HT-29 (cell line): ENCODE measurements at regions not wholly inside any gene's neighbourhood (a gene's known extent, or its start where the extent isn't known, plus 50 kb on each side); places are given as distances from the start of the nearest gene placed in this dataset.
"Not testable (repeated sequence)": the region's sequence is repeated elsewhere in the genome, so short reads cannot be mapped to it uniquely, and the experiment has no call there.

ENCODE experiments used
- DNase-seq: peaks from one replicate; pipeline ENCODE4 v3.0.0-alpha.2; 2015; ENCODE audit warnings: low spot score

DNA sequence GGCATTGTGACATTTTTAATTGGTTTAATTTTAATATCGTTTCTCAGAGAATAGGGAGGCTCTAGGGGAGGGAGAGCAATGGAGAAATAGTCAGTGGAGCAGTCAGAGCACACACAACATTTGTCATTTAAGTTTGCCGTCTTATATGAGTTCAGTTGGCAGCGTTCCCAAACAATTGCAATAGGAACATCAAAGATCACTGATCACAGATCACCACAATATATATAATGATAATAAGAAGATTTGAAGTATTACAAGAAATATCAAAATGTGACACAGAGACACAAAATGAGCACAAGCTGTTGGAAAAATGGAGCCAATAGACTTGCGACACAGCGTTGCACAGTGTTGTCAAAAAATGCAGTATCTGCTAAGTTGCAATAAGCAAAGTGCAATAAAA lies 303.7 kb downstream of the CDH19 start:
- no peak for DNase-seq

DNA sequence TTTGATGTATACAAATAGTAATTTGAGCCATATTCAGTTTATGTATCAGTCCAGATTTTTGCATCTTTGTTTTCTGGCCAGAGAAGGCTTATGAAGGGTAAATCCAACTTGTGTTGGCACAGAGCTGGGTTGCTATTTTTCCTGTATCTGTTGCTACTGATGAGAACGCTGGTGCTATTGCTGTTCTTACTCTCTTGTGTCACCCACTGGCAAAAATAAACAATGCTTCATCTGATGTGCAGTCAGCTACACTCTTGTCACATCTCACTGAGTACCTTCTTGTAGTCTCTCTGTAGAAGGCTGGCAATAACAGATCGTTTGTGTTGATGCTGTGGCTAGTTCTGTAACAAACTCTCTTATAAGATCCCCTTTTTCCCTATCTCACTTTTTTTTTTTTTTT lies 323.4 kb downstream of the CDH19 start:
- DNase-seq, result no peak

GRCh38 chr18:66271962-66272361 lies 331.9 kb downstream of the CDH19 start:
- DNase-seq, result no peak

DNA sequence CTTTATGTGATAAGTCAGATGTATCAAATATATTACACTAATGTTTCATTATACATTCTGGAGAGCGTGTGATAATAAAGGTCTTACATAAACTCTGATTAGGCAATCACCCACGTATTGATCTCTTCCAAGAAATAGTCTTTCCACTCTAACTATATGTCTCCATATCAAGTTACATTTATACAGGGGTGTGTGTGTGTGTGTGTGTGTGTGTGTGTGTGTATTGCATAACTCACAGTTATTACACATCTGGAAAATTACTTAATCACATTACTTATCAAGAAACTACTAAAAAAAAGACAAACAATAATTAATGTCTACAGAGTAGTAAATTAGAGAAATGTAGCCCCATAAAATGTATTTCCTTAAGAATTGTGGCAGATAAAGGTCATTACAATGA lies 339.8 kb downstream of the CDH19 start:
- DNase-seq, result no peak

- DNase-seq, result no peak
Measured at GRCh38 chr18:66254121-66254520, 349.8 kb downstream of the CDH19 start.

GRCh38 chr18:66252703-66253102 lies 351.2 kb downstream of the CDH19 start:
- no peak for DNase-seq

DNA sequence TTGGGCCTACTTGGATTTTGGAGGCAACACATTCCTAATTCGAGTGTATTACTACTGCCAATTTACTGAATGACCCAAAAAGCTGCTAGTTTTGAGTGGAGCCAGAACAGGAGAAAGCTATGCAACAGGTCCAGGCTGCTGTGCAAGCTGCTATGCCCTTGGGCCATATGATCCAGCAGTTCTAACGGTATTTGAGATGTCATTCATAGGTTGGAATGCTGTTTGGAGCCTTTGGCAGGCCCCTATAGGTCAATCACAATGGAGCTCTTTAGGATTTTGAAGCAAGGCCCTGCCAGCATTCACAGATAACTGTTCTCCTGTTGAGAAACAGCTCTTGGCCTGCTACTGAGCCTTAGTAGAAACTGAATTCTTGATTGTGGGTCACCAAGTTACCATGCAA lies 368.7 kb downstream of the CDH19 start:
- DNase-seq, result no peak

DNA sequence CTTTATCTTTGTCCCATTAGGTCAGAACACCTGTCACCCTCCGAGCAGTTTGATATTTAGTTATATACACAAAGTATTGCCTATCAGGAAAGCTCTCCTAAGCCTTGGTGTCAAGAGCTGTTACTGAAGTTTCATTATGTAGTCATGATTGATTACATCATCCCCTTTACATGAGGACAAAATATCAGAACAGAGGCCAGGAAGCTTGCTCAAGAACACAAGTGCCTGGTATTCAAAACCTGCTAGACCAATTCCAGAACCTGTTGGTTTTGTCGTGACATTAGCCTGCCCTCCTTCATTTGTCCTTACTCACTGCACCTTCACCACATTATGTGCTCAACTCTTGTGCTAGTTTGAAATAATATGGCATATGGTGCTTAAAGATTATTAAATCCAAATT lies 377.1 kb downstream of the CDH19 start:
- DNase-seq, result no peak

DNA sequence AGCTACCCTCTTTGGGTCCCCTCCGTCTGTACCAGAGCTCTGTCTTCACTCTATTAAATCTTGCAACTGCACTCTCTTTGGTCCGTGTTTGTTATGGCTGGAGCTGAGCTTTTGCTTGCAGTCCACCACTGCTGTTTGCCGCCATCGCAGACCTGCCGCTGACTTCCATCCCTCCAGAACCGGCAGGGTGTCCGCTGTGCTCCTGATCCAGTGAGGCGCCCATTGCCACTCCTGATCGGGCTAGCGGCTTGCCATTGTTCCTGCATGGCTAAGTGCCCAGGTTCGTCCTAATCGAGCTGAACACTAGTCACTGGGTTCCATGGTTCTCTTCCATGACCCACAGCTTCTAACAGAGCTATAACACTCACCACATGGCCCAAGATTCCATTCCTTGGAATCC lies 380.6 kb downstream of the CDH19 start:
- DNase-seq, result not testable (repeated sequence)

DNA sequence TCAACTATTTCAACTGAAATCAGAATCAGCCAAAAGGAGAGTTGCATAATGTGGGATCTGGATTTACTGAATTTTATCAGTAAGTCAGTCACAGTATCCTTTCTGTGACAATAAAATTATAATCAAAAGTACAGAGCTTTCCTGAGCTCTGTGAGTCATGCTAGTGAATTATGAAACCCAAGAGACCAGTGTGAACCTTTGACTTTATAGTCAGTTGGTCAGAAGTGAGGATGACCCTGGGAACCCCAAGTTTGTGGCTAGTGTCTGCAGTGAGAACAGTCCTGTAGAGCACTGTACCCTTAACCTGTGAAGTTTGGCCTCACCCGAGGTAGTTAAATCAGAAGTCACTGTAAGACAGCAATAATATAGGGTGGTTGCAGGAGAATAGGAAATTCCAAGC lies 381.7 kb downstream of the CDH19 start:
- DNase-seq, result no peak

GRCh38 chr18:66219817-66220216 lies 384.1 kb downstream of the CDH19 start:
- DNase-seq, result no peak

DNA sequence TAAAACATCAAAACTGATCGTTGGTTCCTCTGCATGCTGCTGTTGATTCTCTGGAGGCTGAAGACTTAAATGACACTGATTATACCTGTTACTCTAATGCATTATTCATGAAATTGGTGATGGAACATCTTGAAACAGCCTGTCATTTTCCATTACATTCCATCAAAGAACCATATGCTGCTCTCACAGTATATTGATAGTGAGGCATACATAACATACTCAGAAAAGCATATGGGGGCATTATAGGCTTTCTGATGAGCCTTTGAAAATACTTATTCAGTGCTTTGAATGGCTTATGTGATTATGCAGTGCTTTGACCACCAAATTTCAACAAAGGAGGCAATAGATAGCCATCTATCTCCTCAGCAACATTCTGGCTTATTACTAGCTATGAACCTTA lies 392.1 kb downstream of the CDH19 start:
- no peak for DNase-seq

DNA sequence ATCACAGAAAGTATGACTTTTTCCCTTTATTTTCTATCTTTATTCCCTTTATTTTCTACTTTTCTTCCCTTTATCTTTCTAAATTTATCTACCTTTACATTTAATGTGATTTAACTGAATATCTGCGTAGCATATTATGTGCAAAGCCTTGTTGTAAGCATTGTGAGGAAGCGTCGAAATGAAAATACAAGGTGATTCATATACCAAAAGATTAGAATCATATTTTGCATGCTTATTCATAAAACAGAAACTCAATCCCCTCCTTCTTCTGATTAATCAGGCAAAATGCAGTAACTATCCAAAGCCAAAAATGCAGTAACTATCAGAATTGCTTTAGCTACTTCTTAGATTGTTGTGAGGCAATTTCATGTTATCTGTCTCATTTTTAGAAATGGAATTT lies 393.0 kb downstream of the CDH19 start:
- DNase-seq, result no peak

- no peak for DNase-seq
Measured at GRCh38 chr18:66209656-66210055, 394.2 kb downstream of the CDH19 start.

DNA sequence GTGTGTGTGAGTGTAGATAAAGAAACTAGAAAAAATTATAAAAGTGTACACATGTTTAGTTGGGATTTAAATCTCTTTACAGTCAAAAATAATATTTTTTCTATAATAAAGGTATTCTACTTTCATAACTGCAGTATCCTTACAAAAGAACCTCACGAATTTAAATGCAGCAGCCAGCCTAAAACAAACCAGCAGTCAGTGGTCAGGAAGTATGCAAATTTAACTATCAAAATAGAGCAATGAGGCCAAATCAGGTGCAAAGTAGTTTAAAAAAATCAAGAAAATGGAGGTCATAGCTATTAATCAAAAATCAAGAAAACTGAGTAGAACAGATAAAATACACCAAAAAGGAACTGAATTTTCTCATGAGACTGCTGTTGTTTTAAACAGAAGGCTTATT lies 407.1 kb downstream of the CDH19 start:
- no peak for DNase-seq

DNA sequence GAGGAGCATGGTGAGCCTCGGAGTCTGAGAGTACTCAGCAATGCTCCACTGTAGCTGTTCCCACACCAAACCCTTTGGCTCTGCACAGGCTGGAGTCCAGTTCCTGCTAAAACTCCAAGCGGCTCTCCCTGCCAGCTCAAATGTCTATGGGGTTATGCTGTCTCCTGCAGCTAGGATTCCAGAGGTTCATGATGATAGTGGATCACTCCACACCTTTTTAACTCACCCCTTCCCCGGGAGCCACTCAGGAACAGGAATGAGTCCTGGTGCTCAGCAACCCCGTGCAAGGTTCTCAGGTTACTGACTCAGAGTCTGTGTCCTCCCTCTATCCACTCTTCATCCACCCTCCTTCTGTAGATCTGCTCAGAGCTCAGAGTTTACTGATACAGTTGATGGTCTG lies 410.0 kb downstream of the CDH19 start:
- no peak for DNase-seq

- no peak for DNase-seq
Measured at GRCh38 chr18:66193394-66193793, 410.5 kb downstream of the CDH19 start.

GRCh38 chr18:66168685-66169235 lies 417.9 kb downstream of the CDH7 start:
- no peak for DNase-seq

DNA sequence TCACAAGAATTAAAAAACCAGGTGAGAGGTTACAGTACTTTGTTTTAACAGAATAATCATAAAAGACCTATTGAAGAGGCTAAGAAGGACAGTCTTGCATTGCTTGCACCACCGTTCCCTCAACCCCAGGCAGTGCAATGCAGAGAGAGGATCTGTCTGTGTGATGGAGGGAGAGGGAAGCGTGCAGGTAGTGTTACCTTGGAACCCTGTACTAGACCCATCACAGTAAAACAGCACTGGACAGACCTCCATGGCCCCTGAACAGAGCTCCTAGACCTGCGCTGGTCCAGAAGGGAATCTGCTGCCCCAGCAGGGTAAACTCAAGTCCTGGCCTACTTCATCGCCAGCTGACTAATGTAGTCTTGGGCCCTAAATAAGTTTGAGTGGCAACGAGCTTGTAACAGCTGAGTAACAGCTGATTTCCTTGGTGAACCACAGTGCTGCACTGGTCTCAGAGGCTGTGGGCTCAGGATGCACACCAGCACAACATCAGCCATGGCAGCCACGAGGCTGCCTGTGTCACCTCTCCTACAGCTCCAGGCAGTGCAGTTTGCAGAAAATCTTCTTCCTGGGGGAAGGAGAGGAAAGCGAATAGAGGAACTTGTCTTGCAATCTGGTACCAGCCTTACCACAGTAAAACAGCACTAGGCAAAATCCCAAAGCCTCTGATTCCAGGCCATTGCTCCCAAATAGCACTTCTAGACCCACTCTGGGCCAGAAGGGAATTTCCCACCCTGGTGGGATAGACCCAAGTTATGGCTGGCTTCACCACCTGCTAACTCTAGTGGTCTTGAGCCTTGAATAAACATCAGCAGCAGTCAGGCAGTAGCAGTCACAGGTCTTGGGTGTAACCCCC lies 417.2 kb downstream of the CDH7 start:
- DNase-seq, result no peak

GRCh38 chr18:66160007-66160406 lies 409.2 kb downstream of the CDH7 start:
- DNase-seq, result no peak

- DNase-seq, result no peak
Measured at GRCh38 chr18:66159451-66159850, 408.6 kb downstream of the CDH7 start.

DNA sequence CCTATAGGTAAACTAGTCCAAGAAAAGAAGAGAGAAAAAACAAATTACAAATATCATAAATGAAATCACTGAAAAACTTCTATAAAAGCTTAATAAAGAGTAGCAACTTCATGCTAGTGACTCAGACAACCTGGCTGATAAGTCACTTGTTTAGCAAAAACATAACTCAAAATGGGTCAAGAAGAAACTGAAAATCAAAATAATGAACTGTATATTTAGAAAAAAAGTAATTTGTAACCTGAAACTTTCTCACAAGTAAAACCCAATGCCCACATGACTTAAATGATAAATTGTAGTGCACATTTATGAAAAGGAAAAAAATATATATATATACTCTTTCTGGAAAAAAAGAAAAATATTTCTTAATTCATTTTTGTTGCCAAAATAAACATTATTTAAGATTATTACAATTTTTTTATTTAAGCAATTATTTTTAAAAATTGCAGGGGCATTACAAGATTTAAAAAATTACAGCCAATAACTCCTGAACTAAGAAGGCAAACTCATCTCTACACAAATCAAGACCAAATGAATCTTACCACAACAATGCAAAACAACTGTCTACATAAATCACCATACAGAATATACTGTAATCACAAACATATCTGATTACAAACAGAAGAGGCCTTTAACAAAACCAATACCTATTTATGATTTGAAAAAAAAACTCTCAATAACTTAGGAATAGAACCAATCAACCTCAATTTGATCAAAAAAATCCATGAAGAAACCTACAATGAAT lies 406.3 kb downstream of the CDH7 start:
- DNase-seq, result no peak

DNA sequence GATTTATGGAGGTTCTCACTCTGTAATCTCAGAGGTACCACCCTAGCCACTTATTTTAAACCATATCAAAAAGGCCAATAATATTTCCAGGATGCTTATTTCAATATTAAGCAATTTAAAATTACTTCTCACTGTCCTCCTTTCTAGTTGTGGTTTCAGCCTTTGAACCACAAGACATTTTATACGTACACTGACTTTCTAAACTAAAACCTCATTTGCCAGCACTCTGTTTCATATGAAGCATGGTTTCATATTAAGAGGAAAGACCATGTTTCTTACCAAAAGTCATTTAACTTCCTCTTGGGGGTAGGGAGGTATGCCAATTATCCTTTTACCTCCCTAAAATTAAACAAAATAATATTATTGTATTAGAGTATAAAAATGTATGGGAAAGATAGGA lies 399.8 kb downstream of the CDH7 start:
- no peak for DNase-seq
